ENCODE measurements at regions not wholly inside any gene's neighbourhood (a gene's known extent, or its start where the extent isn't known, plus 50 kb on each side); places are given as distances from the start of the nearest gene placed in this dataset.

GRCh38 chr2:23292024-23292423 lies 93.0 kb upstream of the KLHL29 start:
- H4K8ac ChIP-seq (ENCODE audit: low read depth, low read length): no peak overlapping the region
- no CpG with 5 or more reads among the region's 3 CpGs for WGBS (ENCODE audit: extremely low coverage, insufficient coverage, low lambda C conversion rate)
- no peak overlapping the region for H2BK120ac ChIP-seq (ENCODE audit: low read depth, low read length)
- H4K5ac ChIP-seq (ENCODE audit: low read length): no peak overlapping the region
- no peak overlapping the region for H3K56ac ChIP-seq (ENCODE audit: low read length)
- H2AK5ac ChIP-seq (ENCODE audit: low read length): no peak overlapping the region
- H3K36me3 ChIP-seq (ENCODE audit: control insufficient read depth, insufficient read depth, low read length): no peaks in the 10 kb centered on the region
- no peak overlapping the region for H3K23ac ChIP-seq (ENCODE audit: low read length)
- no peak overlapping the region for H3K4me3 ChIP-seq (ENCODE audit: low read length)
- H3K79me1 ChIP-seq (ENCODE audit: low read length): no peaks in the 10 kb centered on the region
- H3K27me3 ChIP-seq (ENCODE audit: insufficient read depth, low read length, poor library complexity): no peaks in the 10 kb centered on the region
- H2BK15ac ChIP-seq (replicated peaks; ENCODE audit: low read depth): no peak overlapping the region
- no peak overlapping the region for H3K18ac ChIP-seq (ENCODE audit: low read length)
- H3K9ac ChIP-seq (ENCODE audit: low read length): no peak overlapping the region
- H3K4ac ChIP-seq (ENCODE audit: low read depth, low read length): no peak overlapping the region
- no peak overlapping the region for H2BK5ac ChIP-seq (ENCODE audit: low read length)
- no peaks in the 10 kb centered on the region for H3K4me1 ChIP-seq (ENCODE audit: control insufficient read depth, low read depth, low read length)
- no peak overlapping the region for H3K27ac ChIP-seq (ENCODE audit: low read depth, low read length)
- H3K4me2 ChIP-seq (ENCODE audit: low read length): no peak overlapping the region
- no peaks in the 10 kb centered on the region for H3K79me2 ChIP-seq (ENCODE audit: control insufficient read depth, insufficient read depth, low read length)
- peak; percentile 37 for DNase-seq

GRCh38 chr2:23293063-23293462 lies 91.9 kb upstream of the KLHL29 start:
- no peak overlapping the region for H3K4me3 ChIP-seq (ENCODE audit: low read length)
- H3K79me1 ChIP-seq (ENCODE audit: low read length): no peaks in the 10 kb centered on the region
- no peaks in the 10 kb centered on the region for H3K79me2 ChIP-seq (ENCODE audit: control insufficient read depth, insufficient read depth, low read length)
- no peak overlapping the region for H3K4ac ChIP-seq (ENCODE audit: low read depth, low read length)
- H2BK15ac ChIP-seq (replicated peaks; ENCODE audit: low read depth): no peak overlapping the region
- H2AK5ac ChIP-seq (ENCODE audit: low read length): no peak overlapping the region
- no peak overlapping the region for H3K56ac ChIP-seq (ENCODE audit: low read length)
- no peak overlapping the region for H3K4me2 ChIP-seq (ENCODE audit: low read length)
- no peak overlapping the region for H3K9ac ChIP-seq (ENCODE audit: low read length)
- H2BK5ac ChIP-seq (ENCODE audit: low read length): no peak overlapping the region
- no peaks in the 10 kb centered on the region for H3K4me1 ChIP-seq (ENCODE audit: control insufficient read depth, low read depth, low read length)
- H3K18ac ChIP-seq (ENCODE audit: low read length): no peak overlapping the region
- H4K8ac ChIP-seq (ENCODE audit: low read depth, low read length): no peak overlapping the region
- no peak overlapping the region for H3K23ac ChIP-seq (ENCODE audit: low read length)
- no peak overlapping the region for H3K27ac ChIP-seq (ENCODE audit: low read depth, low read length)
- no peaks in the 10 kb centered on the region for H3K36me3 ChIP-seq (ENCODE audit: control insufficient read depth, insufficient read depth, low read length)
- no peak overlapping the region for H4K5ac ChIP-seq (ENCODE audit: low read length)
- no peak for DNase-seq
- H2BK120ac ChIP-seq (ENCODE audit: low read depth, low read length): no peak overlapping the region
- H3K27me3 ChIP-seq (ENCODE audit: insufficient read depth, low read length, poor library complexity): no peaks in the 10 kb centered on the region
- WGBS (ENCODE audit: extremely low coverage, insufficient coverage, low lambda C conversion rate): no CpG with 5 or more reads among the region's 6 CpGs

- Histone ChIP-seq H3K9ac (ENCODE audit: low read length) (no peak overlapping the region), H2BK5ac (ENCODE audit: low read length) (no peak overlapping the region), H3K27me3 (ENCODE audit: insufficient read depth, low read length, poor library complexity) (no peaks in the 10 kb centered on the region), H4K8ac (ENCODE audit: low read depth, low read length) (no peak overlapping the region), H3K27ac (ENCODE audit: low read depth, low read length) (no peak overlapping the region), H3K36me3 (ENCODE audit: control insufficient read depth, insufficient read depth, low read length) (no peaks in the 10 kb centered on the region), H2BK15ac (replicated peaks; ENCODE audit: low read depth) (no peak overlapping the region), H3K56ac (ENCODE audit: low read length) (no peak overlapping the region), H4K5ac (ENCODE audit: low read length) (no peak overlapping the region), H3K4ac (ENCODE audit: low read depth, low read length) (no peak overlapping the region), H3K23ac (ENCODE audit: low read length) (no peak overlapping the region), H3K4me3 (ENCODE audit: low read length) (no peak overlapping the region), H3K4me2 (ENCODE audit: low read length) (no peak overlapping the region), H3K79me2 (ENCODE audit: control insufficient read depth, insufficient read depth, low read length) (no peaks in the 10 kb centered on the region), H2AK5ac (ENCODE audit: low read length) (no peak overlapping the region), H3K79me1 (ENCODE audit: low read length) (no peaks in the 10 kb centered on the region), H3K4me1 (ENCODE audit: control insufficient read depth, low read depth, low read length) (no peaks in the 10 kb centered on the region), H2BK120ac (ENCODE audit: low read depth, low read length) (no peak overlapping the region), H3K18ac (ENCODE audit: low read length) (no peak overlapping the region)
- no peak for DNase-seq
- WGBS (ENCODE audit: extremely low coverage, insufficient coverage, low lambda C conversion rate): no CpG with 5 or more reads among the region's 7 CpGs
Measured at GRCh38 chr2:23293731-23294130, 91.2 kb upstream of the KLHL29 start.

- no peak overlapping the region for H3K23ac ChIP-seq (ENCODE audit: low read length)
- no peaks in the 10 kb centered on the region for H3K36me3 ChIP-seq (ENCODE audit: control insufficient read depth, insufficient read depth, low read length)
- DNase-seq: peak; percentile 36
- H3K4me3 ChIP-seq (ENCODE audit: low read length): no peak overlapping the region
- H3K27ac ChIP-seq (ENCODE audit: low read depth, low read length): no peak overlapping the region
- H2BK15ac ChIP-seq (replicated peaks; ENCODE audit: low read depth): no peak overlapping the region
- H3K18ac ChIP-seq (ENCODE audit: low read length): no peak overlapping the region
- H3K4ac ChIP-seq (ENCODE audit: low read depth, low read length): no peak overlapping the region
- H3K4me2 ChIP-seq (ENCODE audit: low read length): no peak overlapping the region
- H3K56ac ChIP-seq (ENCODE audit: low read length): no peak overlapping the region
- no peak overlapping the region for H4K8ac ChIP-seq (ENCODE audit: low read depth, low read length)
- H3K79me1 ChIP-seq (ENCODE audit: low read length): no peaks in the 10 kb centered on the region
- no peak overlapping the region for H2BK5ac ChIP-seq (ENCODE audit: low read length)
- H3K27me3 ChIP-seq (ENCODE audit: insufficient read depth, low read length, poor library complexity): no peaks in the 10 kb centered on the region
- WGBS (ENCODE audit: extremely low coverage, insufficient coverage, low lambda C conversion rate): no CpG with 5 or more reads among the region's 4 CpGs
- no peak overlapping the region for H4K5ac ChIP-seq (ENCODE audit: low read length)
- H2BK120ac ChIP-seq (ENCODE audit: low read depth, low read length): no peak overlapping the region
- H3K4me1 ChIP-seq (ENCODE audit: control insufficient read depth, low read depth, low read length): no peaks in the 10 kb centered on the region
- no peaks in the 10 kb centered on the region for H3K79me2 ChIP-seq (ENCODE audit: control insufficient read depth, insufficient read depth, low read length)
- H2AK5ac ChIP-seq (ENCODE audit: low read length): no peak overlapping the region
- no peak overlapping the region for H3K9ac ChIP-seq (ENCODE audit: low read length)
Measured at GRCh38 chr2:23294238-23294637, 90.7 kb upstream of the KLHL29 start.

- H3K4me3 ChIP-seq (ENCODE audit: low read length): no peak overlapping the region
- H3K36me3 ChIP-seq (ENCODE audit: control insufficient read depth, insufficient read depth, low read length): no peaks in the 10 kb centered on the region
- no peak overlapping the region for H3K18ac ChIP-seq (ENCODE audit: low read length)
- no peak overlapping the region for H2AK5ac ChIP-seq (ENCODE audit: low read length)
- H2BK120ac ChIP-seq (ENCODE audit: low read depth, low read length): no peak overlapping the region
- no peak overlapping the region for H2BK15ac ChIP-seq (replicated peaks; ENCODE audit: low read depth)
- no peaks in the 10 kb centered on the region for H3K79me2 ChIP-seq (ENCODE audit: control insufficient read depth, insufficient read depth, low read length)
- no CpG with 5 or more reads among the region's 9 CpGs for WGBS (ENCODE audit: extremely low coverage, insufficient coverage, low lambda C conversion rate)
- no peak overlapping the region for H4K5ac ChIP-seq (ENCODE audit: low read length)
- DNase-seq: no peak
- H3K4ac ChIP-seq (ENCODE audit: low read depth, low read length): no peak overlapping the region
- no peak overlapping the region for H4K8ac ChIP-seq (ENCODE audit: low read depth, low read length)
- no peaks in the 10 kb centered on the region for H3K4me1 ChIP-seq (ENCODE audit: control insufficient read depth, low read depth, low read length)
- no peak overlapping the region for H3K4me2 ChIP-seq (ENCODE audit: low read length)
- H3K27me3 ChIP-seq (ENCODE audit: insufficient read depth, low read length, poor library complexity): no peaks in the 10 kb centered on the region
- H3K23ac ChIP-seq (ENCODE audit: low read length): no peak overlapping the region
- no peak overlapping the region for H3K9ac ChIP-seq (ENCODE audit: low read length)
- H3K56ac ChIP-seq (ENCODE audit: low read length): no peak overlapping the region
- H2BK5ac ChIP-seq (ENCODE audit: low read length): no peak overlapping the region
- no peaks in the 10 kb centered on the region for H3K79me1 ChIP-seq (ENCODE audit: low read length)
- no peak overlapping the region for H3K27ac ChIP-seq (ENCODE audit: low read depth, low read length)
Measured at GRCh38 chr2:23296691-23297090, 88.3 kb upstream of the KLHL29 start.

- no peaks in the 10 kb centered on the region for H3K79me1 ChIP-seq (ENCODE audit: low read length)
Measured at GRCh38 chr2:23297112-23297511, 87.9 kb upstream of the KLHL29 start.

More at GRCh38 chr2:23297112-23297511, 87.9 kb upstream of the KLHL29 start:
- no peak overlapping the region for H4K8ac ChIP-seq (ENCODE audit: low read depth, low read length)
- no peak overlapping the region for H3K18ac ChIP-seq (ENCODE audit: low read length)
- no peak overlapping the region for H2BK120ac ChIP-seq (ENCODE audit: low read depth, low read length)
- H3K79me2 ChIP-seq (ENCODE audit: control insufficient read depth, insufficient read depth, low read length): no peaks in the 10 kb centered on the region
- H3K56ac ChIP-seq (ENCODE audit: low read length): no peak overlapping the region
- no peak overlapping the region for H3K23ac ChIP-seq (ENCODE audit: low read length)
- H3K4me1 ChIP-seq (ENCODE audit: control insufficient read depth, low read depth, low read length): no peaks in the 10 kb centered on the region
- no peak overlapping the region for H4K5ac ChIP-seq (ENCODE audit: low read length)
- no peaks in the 10 kb centered on the region for H3K36me3 ChIP-seq (ENCODE audit: control insufficient read depth, insufficient read depth, low read length)
- no peak overlapping the region for H2AK5ac ChIP-seq (ENCODE audit: low read length)
- no peak for DNase-seq
- no peak overlapping the region for H3K9ac ChIP-seq (ENCODE audit: low read length)
- H3K27ac ChIP-seq (ENCODE audit: low read depth, low read length): no peak overlapping the region
- H2BK15ac ChIP-seq (replicated peaks; ENCODE audit: low read depth): no peak overlapping the region
- H3K4ac ChIP-seq (ENCODE audit: low read depth, low read length): no peak overlapping the region
- no peak overlapping the region for H3K4me3 ChIP-seq (ENCODE audit: low read length)
- no peaks in the 10 kb centered on the region for H3K27me3 ChIP-seq (ENCODE audit: insufficient read depth, low read length, poor library complexity)
- WGBS (ENCODE audit: extremely low coverage, insufficient coverage, low lambda C conversion rate): no CpG with 5 or more reads among the region's 3 CpGs
- no peak overlapping the region for H2BK5ac ChIP-seq (ENCODE audit: low read length)
- H3K4me2 ChIP-seq (ENCODE audit: low read length): no peak overlapping the region
